SHP77 treated with DMSO at 0.1 percent for 48 hours (cell line): ENCODE measurements at regions not wholly inside any gene's neighbourhood (a gene's known extent, or its start where the extent isn't known, plus 50 kb on each side); places are given as distances from the start of the nearest gene placed in this dataset.
A peak's percentile ranks its signal among the peaks of the same experiment; 100 is the strongest.
"Not testable (repeated sequence)": the region's sequence is repeated elsewhere in the genome, so short reads cannot be mapped to it uniquely, and the experiment has no call there.

Experiments used
- DNase-seq: peaks from one replicate; lab custom pipeline; 2025; lab: John Stamatoyannopoulos, UW

DNA sequence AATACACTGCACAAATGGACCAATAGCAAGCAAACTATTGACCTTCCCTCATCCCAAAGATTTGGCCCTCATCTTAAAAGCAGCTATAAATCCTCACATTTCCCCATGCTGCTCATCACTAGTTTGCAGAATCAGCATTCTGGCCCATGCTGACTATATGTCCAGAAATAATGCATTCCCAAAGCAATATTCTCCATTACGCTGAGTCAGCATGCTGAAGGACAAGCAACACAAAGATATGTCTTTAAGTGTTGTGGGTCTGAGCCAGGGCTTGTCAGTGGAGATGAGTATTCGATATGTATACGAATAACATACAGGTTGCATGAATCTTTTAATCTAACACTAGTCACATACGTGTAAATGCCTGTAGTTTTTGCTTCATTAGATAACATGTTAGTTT is 1045.0 kb upstream of the DDX18 start:
- no peak for DNase-seq

DNA sequence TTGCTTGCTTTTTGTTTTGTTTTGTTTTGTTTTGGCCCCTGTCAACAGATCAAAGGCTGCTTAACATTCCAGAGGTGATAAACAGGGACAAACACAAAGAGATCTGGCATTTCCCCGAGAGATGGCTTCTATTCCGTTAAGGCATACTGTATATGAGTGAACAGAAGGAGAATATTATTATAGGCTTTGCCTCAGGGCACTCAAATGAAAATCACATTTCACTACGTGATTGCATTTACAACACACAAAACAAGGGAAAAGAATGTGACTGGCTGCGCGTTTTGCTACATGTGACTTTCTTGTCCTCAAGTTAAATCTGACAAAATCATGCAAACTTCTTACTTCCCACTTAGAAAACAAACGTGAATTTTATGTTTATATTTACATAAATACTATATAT is 1037.9 kb upstream of the DDX18 start:
- no peak for DNase-seq

DNA sequence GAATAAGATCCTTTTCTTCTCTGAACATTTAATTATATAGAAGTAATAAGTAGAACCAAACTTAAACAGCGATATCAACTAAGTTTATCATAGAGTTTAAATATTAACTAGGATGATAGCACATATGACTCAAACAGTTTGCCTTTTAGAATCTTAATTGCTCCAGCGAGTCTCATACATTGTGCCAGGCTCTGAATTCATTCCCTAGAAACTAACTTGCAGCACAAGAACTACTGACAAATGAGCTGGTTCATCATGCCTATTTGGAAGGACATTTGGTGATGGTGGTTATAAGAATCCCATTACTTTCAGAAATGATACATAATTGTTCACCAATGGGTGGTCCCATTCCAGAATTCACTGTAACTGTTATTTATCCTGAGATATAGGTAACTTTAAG is 1026.6 kb upstream of the DDX18 start:
- DNase-seq: no peak

DNA sequence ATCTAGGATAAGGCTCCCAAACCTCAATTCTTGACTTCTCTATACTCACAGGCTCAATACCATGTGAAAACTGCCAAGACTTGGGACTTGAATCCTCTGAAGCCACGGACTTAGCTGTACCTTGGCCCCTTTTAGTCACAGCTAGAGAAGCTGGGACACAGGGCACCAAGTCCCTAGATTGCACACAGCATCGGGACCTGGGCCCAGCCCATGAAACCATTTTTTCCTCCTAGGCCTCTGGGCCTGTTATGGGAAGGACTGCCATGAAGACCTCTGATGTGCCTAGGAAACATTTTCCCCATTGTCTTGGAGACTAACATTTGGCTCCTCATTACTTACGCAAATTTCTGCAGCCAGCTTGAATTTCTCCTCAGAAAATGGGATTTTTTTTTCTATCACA is 1011.8 kb upstream of the DDX18 start:
- no peak for DNase-seq

DNA sequence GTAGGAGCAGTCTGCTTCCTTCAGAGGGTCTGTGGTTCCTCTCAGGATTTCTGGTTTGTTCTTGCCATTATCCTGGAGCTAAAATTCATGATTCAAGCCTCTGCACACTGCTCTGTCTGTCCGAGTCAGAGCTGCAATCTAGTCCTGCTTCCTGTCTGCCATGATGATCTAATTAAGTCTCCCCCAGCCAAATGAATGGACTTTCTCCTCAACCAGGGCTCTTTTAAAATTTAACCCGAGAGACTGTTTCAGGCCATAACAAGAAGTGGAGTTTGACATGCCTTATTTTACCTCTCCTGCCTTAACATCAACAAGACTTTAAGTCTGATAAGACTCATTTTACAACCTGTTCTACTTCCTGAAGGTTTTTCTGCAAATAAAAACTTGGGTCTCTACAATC is 1009.6 kb upstream of the DDX18 start:
- DNase-seq: no peak

DNA sequence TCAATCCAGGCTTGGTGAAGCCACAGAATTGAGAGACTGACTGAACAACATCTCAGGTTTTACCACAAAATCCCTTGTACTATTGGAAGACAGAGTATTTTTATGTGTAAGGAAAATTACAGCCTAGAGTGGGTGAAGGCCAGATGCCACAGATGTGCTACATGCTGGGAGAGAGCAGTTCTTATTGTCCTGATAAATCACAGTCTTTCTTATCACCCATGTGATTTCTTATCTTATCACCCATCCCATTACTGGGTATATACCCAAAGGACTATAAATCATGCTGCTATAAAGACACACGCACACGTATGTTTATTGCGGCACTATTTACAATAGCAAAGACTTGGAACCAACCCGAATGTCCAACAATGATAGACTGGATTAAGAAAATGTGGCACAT is 1008.0 kb upstream of the DDX18 start:
- not testable (repeated sequence) for DNase-seq

DNA sequence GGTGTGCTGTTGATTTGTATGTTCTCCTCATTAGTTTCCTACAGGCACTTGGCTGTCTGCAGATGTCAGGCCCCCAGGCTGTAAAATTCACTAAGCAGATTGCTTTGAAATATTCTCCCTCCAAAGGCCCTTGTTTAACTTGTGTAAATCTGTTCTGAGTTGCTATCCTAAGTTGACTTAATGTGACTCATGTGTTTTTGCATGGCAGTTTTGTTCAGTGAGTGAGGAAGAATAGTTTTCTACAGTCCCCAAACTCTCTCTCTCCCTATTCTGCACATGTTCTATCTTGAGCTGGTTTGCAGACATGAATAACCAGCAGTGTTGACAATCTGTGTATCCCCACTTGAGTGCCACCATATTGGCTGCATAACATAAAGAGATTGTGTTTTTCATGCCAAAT is 1005.4 kb upstream of the DDX18 start:
- DNase-seq: no peak

DNA sequence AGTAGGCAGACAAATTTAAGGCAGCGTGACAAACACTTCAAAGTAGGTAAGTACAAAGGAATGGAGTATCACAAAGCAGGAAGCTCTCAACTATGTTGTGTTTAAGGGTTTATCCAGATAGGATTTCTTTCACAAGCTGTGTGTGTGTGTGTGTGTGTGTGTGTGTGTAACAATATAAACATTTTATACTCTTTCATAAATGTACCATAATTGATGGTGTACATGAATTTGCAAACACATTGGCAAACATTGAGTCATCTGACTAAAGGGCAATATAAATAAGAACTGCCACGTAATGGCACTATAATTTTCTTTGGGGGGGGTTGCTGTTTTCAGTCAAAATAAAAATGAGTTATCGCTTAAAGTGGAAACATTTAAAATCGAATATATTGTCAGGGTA is 1004.4 kb upstream of the DDX18 start:
- peak; percentile 31 for DNase-seq

DNA sequence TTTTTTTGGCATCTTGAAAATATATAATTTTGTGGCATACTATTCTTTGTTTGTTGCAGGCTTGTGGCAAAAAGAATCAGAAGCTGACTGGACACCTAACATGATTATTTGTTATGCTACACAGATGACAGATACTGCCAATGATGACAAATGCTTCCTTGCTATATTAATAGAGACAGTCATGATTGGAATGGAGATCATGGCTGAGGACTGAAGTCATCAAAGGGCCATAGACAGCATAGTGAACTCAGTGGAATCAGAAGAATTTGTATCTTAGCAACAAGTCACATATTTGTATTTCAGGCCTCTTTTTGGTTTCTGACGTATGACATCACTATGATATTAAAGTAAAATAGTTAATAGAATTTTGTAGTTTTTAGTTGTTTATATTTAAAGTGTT is 1003.8 kb upstream of the DDX18 start:
- no peak for DNase-seq

DNA sequence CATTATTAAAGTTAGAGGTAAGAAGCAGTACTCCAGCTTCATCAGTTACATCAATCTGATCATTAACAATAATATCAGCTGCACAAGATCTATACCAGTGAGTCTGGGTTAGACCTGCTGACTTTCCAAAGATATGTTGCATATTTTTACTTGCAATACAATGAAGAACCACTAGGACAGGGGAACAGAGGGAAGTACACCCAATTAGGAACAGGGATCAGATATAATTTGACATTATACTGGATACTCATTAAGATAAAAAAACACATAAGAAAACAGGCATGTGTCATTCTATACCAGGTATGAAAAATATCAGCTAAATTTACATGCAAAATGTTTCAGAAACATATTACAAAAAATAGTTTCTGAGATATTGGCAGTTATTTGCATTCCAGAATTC is 995.1 kb upstream of the DDX18 start:
- DNase-seq: no peak

DNA sequence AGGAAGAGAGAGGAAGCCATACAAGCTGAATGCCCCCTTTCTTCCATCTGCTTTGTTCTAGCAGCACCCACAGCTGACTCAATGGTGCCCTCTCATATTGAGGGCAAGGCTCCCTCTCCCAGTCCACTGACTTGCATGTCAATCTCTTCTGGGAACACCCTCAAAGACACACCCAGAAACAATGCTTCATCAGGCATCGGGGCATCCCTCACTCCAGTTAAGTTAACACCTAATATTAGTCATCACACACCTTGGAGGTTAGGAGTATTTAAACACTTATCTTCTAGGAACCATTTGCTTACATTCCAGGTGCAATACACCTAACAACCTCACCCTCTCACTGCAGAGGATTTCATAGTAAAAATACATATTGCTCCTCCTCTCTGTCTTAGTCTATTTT is 993.5 kb upstream of the DDX18 start:
- DNase-seq: no peak

DNA sequence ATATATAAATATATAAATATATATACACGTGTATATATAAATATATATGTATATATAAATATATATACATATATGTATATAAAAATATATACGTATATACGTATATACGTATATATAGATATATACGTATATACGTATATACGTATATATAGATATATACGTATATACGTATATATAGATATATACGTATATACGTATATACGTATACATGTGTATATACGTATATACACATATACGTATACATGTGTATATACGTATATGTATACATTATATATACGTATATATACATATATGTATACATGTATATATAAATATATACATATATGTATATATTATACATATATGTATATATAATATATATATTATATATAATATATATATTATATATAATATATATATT is 984.9 kb upstream of the DDX18 start:
- DNase-seq: not testable (repeated sequence)

DNA sequence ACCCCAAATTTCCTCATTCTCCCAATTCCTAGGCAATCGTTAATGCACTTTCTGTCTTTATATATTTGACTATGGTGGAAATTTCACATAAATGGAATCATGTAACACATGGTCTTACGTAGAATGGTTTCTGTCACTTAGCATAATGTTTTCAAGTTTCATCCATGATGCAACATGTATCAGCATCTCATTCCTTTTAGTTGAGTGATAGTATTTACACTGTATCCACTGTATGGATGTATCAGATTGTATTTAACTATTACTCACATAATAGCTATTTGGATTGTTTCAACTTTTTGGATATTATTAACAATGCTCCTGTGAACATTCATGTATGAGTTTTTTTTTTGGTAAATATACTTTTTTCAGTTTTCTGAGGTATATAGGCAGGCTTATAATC is 982.3 kb upstream of the DDX18 start:
- no peak for DNase-seq

DNA sequence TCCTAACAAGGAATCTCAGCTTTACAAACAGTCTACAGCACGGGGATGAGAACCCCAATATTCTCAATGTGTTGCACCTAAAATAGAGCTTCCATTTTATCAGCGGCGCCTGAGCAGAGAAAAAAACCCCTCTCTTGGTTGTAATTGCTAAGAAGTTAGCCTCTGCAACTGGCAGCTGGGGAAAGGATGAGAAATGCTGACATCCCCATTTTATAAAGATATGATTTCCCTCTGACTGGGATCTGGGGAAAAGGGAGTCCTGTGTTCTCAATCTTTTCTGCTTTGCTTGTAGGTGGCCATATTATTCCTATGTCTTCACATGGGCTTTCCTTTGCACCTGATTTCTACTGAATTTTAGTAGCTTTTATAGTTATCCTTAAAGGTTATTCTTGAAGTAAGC is 981.4 kb upstream of the DDX18 start:
- DNase-seq: no peak

DNA sequence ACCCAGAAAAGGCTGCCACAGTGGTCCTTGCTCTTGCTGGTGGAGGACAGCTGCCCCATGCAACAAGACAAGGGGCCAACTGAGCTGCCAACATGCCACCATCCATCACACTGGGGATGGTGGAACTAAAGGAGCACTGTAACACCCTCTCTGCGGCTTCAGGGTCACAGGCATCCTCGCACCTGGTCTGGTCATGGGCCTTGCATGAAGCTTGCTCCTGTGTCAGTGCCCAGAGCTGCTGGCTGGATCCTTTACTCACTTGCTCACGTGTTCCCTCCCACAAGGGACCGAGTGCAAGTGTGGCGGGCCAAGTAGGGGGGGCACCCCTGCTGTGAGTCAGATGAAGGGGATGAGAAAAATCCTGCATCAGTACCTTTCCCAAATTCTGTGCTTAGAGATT is 972.3 kb upstream of the DDX18 start:
- no peak for DNase-seq

DNA sequence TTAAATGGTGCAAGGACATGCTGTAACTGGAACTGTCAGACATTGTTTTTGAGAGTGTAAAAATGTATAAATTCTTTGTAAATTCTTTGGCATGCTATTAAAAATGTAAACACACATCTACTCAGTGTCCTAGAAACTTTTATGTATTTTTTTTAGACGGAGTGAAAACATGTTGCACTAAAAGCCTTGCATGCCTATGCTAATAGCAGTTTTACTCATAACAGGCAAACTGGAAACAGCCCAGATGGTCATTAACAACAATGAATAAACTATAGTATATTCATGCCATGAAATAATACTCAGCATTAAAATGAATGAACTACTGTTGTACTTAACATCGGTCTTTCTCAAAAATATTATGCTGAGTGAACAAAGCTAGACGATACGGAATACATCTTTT is 954.8 kb upstream of the DDX18 start:
- DNase-seq: no peak

DNA sequence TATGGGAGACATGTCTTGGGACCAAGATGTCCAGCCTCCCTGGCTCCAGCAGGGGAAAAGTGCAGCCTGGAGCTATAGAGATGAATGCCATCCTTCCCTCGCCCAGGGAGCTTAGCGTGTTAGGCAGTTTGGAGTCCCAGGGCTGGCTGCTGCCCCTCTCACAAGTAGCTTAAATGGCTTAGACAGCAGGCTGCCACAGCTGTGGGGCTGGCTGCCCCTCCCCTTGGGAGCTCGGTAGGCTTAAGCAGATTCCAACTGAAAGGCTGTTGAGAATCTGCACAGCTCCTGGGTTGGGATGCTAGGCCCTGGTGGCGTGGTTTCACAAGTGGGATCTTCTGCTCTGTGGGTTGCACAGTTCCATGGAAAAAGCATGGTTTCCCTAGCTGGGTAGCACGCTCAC is 940.5 kb upstream of the DDX18 start:
- no peak for DNase-seq

DNA sequence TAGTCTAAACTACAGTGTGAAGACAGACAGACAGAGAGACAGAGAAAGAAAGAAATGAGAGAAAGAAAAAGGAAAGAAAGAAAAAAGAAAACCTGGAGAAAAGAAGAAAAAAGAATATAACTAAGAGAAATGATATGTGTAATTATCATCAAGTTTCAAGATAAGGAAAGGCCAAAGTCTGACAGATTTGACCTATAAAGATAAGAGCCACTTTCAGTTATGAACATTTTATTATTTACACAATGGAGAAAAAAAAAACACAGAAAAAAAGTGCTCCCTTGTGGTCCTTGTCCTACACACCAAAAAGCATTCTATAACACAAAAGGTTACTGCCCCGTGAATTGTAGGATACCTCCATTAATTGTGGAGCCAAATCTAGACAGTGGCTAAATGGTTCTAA is 937.2 kb upstream of the DDX18 start:
- DNase-seq: no peak

DNA sequence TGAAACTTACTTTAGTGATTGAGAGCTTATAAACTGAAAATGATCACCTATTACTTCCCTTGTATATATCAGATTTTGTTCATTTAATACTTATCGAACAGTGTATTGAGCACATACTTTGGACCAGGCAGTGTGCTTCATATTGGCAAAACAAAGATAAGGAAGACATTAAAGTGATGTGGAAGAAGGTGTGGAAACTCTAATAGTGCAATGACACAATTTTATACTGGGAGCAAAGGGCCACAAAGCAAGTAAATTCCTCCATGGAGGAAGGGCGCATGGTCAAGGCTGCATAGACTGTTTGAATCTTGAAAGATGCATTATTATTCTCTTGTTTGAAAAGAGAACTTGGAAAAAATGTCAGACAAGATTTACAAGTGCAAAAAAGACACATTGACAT is 936.5 kb upstream of the DDX18 start:
- no peak for DNase-seq

DNA sequence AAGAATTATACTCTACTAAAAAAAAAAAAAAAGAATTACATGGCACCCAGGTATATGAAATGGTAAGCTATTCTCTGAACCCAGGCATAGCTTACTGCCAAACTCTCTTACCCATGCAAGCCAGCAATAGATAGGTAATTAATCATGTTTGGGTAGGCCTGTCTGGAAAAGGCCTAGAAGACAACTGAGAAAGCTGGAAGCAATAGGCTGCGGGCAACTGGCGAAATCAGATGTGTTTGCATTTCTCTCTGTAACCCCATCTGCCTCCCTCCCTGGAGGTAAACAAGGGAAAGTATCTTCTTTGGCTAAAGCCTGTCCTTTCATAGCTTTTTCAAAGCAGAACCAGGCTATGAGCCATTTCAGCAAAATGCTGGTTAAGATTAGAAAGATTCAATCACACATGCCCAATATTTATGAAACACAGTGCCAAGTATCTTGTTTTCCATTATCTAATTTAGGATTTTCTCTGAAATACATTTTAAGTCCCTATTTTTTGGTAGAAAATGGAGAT is 934.8 kb upstream of the DDX18 start:
- DNase-seq: peak; percentile 44

DNA sequence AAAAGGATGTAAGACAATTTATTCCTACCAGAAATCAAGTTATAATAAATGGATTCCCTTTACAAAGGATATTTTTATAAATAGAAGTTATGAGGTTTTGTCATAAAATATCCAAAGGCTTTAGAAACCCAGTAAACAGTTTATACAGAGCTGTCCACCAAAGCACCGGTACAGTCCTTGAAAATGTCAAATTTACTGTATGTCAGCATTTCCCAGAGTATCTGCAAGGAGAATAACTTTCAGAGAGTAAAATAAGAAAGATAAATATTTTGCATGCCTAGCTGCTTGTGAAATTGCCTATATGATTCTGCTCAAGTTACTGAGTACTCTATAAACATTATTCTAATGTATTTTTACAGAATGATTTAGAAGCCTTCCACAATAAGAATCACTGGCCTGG is 923.3 kb upstream of the DDX18 start:
- DNase-seq: no peak

DNA sequence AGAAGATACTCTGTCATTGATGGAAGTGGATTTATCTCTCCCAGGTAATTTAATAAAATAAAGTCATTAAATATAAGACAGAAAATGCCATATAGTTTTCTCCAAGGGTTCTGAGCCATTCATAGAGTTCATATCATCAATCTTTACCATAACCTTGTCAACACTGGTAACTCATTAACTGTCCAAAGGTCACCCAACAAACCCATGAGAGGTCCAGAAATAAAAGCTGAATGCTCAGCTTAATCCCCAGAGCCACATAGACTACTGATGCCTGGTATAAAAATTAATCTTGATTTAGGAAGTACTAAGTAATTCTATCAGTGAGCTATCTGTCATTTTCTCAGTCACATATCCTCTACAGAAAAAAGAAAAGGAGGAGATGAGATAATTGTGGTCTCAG is 903.0 kb upstream of the DDX18 start:
- no peak for DNase-seq

DNA sequence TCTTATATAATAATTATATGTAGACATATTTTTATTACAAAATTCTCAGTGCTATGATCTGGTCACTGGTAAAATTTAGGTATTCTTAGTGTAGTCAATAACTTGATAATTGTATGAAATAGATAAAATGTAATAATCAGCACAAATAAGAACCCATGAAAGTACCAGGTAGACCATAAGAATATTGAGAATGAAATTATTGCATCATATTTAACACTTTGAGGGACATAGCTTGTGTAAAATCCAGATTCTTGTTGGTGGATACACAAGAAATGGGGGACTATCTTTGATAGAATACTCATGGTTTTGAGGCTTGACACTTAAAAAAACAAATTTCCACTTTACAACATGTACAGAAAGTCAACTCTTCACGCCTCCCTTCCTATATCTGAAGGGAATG is 898.8 kb upstream of the DDX18 start:
- no peak for DNase-seq

DNA sequence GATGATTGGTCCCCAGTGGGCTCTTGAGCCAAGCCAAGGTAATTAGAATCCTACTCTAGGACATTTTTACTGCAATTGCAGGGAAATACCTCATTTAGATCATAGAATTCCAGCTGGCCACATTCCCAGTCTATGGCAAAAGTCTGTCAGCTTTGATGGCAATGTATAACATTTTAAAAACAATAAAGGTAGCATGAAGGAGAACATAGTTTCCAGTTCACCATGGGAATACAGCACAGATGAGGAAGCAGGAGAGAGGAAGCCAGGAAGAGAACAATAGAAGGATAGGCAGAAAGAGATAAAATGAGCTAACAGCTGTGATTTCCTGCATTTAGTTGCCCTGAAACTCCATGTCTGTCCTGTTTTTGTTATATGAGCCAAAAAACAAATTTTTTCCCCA is 897.3 kb upstream of the DDX18 start:
- DNase-seq: no peak

DNA sequence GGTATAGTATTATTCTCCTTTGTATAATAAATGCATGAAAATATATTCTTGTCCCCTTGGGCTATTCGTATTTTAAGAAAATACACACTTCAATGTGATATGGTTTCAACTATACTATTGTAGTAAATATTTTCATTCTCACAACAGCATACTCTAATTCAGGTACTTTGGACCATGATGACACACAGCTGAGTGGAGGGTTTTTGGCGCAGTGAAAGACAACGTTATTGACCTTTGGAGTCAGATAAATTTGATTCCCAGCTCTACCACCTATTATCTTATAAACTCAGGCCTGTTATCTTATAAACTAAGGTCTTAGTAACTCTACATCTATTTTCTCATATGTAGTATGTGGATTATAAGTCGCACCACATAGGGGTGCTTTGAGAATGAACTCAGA is 895.9 kb upstream of the DDX18 start:
- no peak for DNase-seq
